ENCODE measurements at regions not wholly inside any gene's neighbourhood (a gene's known extent, or its start where the extent isn't known, plus 50 kb on each side); places are given as distances from the start of the nearest gene placed in this dataset.
"Not testable (repeated sequence)": the region's sequence is repeated elsewhere in the genome, so short reads cannot be mapped to it uniquely, and the experiment has no call there.

DNA sequence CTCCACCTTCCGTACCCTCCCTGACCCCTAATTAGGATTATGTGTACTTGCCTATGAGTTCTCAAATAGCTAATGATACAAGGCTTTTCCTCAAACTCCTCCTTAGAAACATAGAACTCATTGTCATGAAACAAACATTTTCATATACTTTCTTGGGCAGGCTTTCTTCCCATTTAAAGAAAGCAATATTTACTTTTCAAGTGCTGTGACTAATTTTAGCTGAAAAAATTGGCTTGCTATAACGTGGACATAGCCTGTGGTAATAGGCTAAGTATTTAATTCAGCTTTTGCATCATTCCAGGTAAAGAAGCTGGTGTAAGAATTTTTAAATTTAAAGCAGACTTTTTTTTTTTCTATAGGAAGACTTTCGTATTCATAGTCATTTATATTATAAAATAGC is 208.7 kb downstream of the SOX2 start:
- DNase-seq (ENCODE audit: low read depth): no peak

DNA sequence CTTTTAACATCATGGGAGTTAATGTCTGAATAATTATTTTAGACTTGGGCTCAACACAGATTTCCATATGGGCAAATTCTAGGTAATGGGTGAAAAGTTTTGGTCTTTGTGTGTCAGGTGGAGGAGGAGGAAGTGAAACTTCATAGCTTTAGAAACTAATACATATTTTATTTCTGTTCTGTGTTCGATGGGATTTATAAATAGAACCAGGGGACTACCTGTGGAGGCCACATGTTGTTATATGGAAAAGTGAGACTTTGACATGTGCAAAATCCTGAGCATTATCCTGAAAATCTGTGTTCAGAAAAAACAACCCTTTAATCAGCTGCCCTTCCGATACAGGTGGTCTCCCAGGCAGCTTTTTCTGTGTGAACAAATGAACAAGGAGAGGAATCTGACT is 209.5 kb downstream of the SOX2 start:
- no peak for DNase-seq (ENCODE audit: low read depth)

DNA sequence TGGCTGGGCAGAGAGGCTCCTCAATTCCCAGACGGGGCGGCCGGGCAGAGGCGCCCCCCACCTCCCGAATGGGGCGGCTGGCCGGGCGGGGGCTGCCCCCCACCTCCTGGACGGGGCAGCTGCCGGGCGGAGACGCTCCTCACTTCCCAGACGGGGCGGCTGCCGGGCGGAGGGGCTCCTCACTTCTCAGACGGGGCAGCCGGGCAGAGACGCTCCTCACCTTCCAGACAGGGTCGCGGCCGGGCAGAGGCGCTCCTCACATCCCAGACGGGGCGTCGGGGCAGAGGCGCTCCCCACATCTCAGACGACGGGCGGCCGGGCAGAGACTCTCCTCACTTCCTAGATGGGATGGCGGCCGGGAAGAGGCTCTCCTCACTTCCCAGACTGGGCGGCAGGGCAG is 214.1 kb downstream of the SOX2 start:
- DNase-seq (ENCODE audit: low read depth): not testable (repeated sequence)

DNA sequence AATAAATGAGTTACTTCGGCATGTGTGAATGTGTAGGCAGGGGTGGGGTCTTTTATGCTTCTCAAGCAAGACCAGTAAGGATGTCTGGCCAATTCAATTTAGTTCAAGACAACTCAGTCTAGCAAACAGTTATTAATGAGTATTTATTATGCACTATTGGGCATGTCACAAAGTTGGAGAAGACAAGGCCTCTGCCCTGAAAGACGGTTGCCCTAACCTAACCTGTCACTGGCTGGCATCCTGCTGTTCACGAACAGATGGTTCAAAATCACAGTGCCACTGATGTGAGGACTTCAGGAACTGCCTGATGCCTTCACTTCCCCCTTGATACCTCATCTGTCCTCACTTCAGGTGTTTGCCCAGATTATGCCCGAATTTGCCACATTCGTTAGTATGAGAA is 217.8 kb downstream of the SOX2 start:
- no peak for DNase-seq (ENCODE audit: low read depth)

DNA sequence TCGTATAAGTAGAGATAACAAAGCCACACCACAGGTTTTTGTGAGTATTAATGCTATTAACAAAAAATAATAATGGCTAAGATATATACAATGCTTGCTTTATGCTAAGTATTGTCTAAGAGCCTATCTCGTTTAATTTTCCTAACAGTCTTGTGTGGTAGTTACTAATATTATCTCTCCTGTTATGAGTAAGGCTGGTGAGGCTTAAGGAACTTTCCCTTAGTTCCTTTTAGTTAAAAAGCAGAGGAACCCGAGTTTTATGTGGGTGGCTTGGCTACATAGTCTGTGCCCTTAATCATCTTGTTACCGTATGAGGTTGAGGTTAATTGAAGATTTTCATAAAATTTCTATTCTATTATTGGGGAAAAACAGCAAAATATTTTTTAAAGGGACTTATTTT is 218.4 kb downstream of the SOX2 start:
- no peak for DNase-seq (ENCODE audit: low read depth)

DNA sequence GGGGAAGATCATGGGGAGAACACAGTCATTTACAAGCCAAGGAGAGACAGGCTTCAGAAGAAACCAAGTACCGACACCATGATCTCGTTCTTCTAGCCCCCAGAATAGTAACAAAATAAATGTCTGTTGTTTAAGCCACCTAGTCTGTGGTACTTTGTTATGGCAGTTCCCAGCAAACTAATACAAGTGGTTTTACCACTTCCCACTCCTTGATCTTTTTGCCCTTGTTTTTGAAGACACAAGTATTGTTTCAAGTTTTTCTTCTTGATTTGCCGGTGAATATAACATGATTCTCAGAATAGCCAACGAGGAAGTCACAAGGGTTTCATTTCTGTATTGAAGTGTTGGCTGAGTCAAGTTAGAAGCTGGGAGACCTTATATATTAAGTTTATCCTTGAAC is 220.3 kb downstream of the SOX2 start:
- no peak for DNase-seq (ENCODE audit: low read depth)

DNA sequence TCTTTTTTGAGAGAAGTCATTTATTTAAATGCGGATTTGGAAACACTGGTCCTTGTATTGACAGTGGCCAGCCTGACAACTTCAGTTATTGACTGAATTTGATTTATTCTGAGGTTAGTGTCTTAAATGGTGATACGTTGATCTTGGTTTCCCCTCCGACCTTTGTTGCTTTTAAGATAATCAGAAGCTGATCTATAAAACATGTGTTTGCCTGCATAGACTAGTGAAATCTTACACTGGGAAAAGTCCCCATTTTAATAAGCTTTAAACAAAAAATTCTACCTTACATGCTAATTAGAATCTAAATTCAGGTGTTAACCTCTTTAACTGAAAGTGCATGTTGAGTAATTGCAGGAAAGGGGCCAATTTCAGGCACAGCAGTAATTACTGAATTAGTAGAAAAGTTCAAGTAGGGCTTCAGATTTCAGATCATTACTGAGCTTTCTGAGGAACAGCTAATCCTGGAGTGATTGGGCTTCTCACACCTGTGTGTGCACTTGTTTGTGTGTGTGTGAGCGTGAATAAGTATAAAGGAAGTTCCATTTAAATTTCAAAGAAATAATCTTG is 221.4 kb downstream of the SOX2 start:
- DNase-seq (ENCODE audit: low read depth): no peak

DNA sequence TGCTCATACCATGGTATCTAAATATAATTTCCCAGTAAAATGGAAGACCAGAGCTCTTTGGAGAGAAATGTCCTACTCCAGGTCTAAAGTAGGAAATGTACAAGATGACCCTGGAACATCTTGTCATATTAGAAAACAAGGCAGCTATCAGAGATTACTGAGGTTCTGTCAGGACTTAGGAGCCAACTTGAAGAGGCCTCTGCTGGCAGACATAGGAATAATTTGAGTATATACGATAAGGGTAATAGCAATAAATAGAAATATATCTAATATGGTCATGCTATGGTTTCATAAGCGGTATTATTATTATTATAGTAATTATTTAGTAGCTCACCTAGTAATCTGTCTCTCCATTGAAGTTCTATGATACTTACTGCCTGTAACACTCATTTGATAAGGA is 224.2 kb downstream of the SOX2 start:
- DNase-seq (ENCODE audit: low read depth): no peak

DNA sequence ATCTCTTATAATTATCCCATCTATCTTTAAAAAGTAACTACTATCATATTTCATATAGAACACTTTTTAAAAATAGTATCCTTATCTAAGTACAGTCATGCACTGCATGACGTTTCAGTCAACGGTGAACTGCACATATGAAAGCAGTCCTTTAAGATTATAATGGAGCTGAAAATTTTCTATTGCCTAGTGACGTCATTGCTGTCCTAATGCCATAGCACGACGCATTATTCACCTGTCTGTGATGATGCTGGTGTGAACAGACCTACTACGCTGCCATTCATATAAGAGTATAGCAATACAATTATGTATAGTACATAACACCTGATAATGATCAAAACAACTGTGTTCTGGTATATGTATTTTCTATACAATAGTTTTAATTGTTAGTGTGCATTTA is 225.0 kb downstream of the SOX2 start:
- DNase-seq (ENCODE audit: low read depth): no peak

DNA sequence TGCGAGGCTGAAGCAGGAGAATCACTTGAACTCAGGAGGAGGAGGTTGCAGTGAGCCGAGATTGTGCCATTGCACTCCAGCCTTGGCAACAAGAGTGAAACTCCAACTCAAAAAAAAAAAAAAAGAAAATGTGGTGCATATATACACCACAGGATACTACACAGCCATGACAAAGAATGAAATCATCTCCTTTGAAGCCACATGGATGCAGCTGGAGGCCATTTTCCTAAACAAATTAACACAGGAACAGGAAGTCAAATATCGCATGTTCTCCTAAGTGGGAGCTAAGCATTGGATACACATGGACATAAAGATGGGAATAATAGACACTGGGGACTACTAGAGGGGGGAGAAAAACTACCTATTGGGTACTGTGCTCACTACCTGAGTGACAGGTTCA is 226.9 kb downstream of the SOX2 start:
- DNase-seq (ENCODE audit: low read depth): not testable (repeated sequence)

DNA sequence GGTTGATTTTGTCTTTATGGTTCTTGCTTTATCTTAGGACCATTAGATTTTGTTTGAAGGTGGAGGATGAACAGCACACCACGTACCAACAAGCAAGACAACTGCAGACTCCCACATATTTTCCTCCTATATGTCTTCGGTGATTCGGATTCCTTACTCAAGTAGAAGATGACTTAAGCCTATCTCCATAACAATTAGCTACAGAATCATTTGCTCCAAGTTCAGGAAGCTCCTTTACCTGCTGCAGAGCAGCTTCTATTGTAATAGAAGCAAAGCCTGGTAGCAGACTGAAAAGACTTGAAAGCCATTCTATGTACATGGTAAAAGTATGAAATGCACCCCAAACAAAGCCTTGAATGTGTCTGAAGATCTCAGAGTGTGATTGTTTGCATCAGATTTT is 229.0 kb downstream of the SOX2 start:
- no peak for DNase-seq (ENCODE audit: low read depth)

DNA sequence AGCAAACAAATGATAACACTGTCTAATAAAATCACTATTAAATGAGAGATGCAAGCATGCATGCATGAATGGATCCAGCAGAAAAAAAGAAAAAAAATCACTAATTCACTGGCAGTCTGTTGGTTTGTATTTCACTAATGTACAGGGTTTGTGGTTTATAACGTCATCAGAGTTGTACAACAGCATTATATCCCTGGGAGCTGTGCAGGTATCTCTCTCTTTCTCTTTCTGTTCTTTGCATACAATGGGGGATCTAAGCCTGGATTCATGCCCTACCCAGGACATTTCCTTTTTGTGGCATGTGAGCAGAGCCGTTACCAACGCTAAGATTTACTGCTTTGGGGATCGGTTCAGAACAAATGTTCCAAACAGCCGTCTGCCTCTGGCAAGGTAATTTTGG is 229.5 kb downstream of the SOX2 start:
- DNase-seq (ENCODE audit: low read depth): no peak

DNA sequence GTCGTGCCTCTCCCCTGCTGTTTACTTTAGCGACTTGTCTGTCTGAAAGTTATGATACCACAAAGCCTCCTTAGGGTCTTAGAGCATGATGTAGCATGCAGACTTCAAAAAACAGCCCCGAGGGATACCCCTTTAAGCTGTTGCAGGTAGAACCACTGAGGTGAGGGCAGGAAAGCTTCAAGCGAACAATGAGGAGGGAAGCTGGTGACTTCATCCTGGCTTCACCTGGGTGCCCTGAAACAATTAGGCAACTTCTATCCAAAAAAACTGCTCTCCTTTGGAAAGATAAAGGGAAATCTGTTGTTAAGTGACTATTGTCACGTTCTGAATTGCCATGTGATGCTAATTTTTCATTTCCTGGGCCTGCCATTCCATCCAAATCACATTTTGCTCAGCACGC is 231.6 kb downstream of the SOX2 start:
- no peak for DNase-seq (ENCODE audit: low read depth)

DNA sequence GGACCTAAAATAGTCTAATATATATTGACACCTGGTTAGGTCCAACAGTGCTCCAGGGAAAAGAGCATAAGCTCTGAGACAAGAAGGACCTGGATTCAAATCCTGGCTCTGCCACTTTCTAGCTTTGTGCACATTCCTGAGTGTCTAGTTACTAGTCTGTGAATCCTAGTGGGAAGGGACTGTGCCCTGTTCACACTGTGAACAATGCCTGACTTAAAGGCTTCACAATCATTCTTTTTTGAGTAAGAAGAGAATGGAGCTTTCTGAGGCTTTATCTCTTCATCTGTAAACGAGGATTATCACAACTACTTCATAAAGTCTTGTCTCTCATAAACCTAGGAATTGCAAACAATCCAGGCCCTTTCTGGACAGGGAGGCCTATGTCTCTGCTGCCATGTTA is 235.9 kb downstream of the SOX2 start:
- no peak for DNase-seq (ENCODE audit: low read depth)

DNA sequence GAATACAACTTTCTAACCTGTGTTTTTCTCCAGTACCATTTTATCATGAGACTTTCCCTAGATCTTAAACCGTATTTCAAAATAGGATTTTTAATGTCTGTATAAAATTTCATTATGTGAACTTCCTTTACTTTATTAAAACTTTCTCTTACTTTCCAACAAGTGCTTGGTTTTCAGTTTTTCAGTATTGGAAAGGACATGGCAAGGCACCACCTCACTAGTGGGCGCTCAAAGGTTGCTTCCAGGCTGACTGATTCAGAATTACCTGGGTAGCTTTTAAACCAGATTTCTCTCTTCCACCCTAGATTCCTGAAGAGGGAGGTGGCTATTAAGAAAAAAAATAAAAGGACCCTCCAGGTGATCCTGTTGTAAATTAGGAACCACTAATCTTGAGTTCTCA is 236.6 kb downstream of the SOX2 start:
- no peak for DNase-seq (ENCODE audit: low read depth)

DNA sequence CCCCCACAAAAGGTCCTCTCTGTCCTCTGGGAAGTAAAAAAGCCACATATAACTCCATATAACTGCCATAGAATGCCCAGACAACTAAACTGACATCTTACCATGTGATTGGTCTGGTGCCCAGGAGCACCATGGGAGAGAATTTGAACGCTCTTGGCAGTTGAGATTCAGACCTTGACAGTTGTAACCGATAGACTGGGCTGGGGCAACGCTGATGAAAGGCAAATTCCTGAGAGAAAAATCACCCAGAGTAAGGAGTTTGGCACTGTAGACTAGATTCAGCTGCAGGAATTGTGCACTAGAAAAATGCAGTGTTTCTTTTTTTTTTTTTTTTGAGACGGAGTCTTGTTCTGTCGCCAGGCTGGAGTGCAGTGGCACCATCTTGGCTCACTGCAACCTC is 240.5 kb downstream of the SOX2 start:
- DNase-seq (ENCODE audit: low read depth): no peak

DNA sequence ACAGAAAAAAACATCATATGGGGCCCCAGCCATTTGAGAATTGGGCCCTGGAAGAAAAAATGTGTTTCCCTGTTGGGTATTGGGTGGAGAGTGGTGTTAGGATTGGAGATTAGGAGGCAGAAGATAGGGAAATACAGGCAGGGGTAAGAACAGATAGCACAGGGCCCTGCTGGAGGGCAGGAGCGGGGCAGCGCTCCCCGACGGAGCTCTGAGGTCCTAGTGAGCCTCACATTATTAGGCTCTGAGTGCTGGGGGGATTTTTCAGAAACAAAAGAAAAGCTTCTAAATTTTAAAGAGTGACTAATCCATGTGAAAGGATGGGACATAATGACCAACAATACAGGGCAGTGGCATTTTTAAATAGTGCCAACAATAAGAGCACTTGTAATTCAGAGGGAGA is 241.2 kb downstream of the SOX2 start:
- no peak for DNase-seq (ENCODE audit: low read depth)

DNA sequence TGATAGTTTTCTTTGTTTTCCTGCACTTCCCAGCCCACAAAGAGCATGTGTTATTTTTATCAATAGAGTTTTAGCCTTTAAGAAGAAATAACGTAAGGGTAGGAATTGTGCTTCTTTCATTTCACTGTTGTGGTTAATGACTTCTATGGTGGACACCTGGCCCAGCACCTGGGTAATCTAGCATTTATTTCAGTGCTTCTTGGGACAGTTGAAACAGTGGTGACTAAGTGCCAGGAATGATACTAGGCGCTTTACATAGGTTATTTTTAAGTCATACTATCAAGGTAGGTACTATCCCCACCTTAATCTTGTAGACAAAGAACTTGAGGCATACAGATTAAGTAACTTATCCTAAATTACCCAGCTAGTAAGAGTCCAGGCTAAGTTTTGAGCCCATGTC is 243.8 kb downstream of the SOX2 start:
- DNase-seq (ENCODE audit: low read depth): no peak

DNA sequence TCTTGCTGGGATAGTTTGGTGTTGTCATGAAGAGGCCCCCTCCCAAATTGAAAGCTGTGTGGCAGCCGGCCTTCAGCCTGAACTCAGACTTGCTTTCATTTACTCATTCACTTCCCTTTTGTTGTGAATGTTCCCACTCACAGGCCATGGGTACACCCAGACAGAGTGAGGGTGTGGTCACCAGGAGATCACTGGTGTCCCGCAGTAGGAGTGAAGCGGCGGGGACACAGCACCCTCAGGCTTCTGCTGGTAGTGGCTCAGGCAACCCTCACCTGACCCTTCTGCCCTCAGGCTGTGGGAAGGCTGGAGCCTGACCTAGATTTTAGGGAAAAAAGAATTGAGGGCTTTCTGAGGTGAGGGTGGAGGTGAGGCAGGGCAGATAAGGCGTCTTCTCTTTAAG is 244.4 kb downstream of the SOX2 start:
- DNase-seq (ENCODE audit: low read depth): no peak

DNA sequence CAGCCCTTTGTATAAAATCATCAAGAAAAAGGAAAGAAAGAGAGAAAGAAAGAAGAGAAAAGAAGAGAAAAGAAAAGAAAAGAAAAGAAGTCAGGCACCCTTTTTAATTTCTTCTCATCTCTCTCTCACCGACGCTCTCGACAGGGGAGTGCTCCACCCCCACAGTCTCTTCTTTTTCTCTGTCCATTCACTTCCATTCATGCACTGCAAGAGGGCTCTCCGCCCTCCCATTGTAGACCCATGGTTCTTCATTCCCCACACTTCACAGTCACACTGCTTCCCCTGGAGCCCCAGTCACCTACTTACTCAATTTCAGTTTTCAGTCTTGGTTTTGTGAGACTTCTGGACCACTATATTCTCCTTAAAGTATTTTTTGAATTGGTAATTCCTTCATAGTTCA is 254.7 kb downstream of the SOX2 start:
- no peak for DNase-seq (ENCODE audit: low read depth)

DNA sequence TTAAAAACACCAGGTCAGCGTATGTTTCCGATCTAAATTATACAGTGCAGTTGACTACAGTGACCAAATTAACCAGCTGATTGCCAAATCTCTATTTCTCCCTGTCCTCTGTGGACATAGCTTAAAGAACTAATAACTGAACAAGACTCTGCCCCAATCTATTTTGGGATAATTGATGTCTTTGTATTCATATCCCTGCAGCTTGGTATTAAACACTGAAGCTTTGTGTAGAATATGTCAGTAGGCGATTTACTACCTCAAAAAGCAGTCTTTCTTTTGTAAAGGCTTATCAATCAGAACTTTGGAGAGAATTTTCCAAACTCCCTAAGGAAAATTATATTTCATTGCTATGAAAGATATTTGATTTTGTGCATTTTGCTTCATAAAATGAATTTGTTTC is 258.2 kb downstream of the SOX2 start:
- no peak for DNase-seq (ENCODE audit: low read depth)

DNA sequence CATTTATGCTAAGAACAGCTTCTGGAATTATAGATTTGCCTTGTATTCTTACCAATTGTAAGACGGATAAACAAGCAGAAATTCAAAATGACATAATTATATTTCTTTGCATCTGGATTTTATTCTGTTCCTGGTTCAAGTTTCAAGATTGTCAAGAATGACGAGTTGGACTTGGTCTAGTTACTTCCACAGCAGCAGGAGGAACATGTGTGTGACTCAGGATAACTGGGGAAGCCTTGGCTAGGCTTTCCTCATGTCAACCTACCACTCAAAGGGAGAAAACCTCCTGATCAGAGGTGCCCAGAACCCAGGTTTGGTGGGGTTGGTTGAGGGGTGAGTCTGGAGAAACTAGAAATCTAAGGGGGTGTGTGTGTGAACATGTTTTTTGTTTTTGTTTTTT is 259.7 kb downstream of the SOX2 start:
- no peak for DNase-seq (ENCODE audit: low read depth)

DNA sequence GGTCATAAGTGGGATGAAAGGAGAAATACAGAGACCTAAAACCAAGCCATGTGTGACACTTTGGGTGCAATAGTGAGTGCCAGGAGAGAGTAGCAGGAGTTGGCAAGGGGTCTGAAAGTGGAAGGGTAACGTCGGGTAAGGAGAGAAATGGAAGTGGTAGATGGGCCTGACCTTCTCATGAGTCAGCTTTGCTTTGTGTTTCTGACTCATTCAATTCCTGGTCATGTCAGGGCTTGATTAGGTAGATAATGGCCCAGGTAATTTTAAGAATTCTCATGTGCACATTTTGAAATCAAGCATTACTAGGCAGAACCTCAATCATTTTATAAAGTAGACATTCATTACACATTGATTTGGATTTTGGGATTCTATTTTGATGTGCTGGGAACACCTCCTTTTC is 262.5 kb downstream of the SOX2 start:
- DNase-seq (ENCODE audit: low read depth): no peak

DNA sequence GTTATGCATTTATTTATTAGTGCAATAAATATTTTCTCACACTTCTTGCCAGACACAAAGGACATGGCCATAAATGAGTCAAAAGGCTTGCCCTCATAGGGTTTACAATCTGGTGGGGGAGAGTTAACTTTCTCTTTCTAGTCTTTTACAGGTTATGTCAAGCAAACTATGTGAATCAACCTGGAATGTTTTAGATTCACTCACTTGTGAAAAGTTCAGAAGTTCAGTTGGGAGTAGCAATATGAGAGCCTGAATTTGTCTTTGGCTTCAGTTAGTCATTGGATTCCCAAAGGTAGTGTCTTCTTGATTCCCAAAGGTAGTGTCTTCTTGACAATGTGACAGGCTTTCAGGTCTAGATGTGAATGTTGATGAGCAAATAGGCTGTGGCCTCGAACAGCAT is 264.8 kb downstream of the SOX2 start:
- DNase-seq (ENCODE audit: low read depth): no peak

DNA sequence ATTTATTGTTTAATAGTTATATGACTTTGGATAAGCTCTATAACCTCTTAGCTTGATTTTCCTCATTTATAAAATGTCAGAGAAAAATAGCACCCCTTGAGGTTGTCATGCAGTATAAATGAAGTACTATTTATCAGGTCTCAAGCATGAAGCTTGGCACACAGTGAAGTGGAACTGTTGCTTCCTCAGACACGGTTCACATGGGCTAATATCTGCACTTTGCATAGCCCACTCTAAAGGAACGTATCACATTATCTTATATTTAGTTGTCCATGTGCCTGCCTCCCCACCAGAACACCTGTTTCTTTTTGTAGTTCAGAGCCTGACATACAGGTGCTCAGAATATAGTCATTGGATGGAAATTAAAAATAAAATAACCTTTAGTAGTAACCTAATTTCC is 273.7 kb downstream of the SOX2 start:
- DNase-seq (ENCODE audit: low read depth): no peak
